Right atrium auricular region (tissue), 2 donors: ENCODE measurements at regions not wholly inside any gene's neighbourhood (a gene's known extent, or its start where the extent isn't known, plus 50 kb on each side); places are given as distances from the start of the nearest gene placed in this dataset.

Source experiments
- DNase-seq: peaks from one replicate; pipeline ENCODE4 v3.0.0-alpha.2; 2019; ENCODE audit warnings: low spot score
- H3K27ac ChIP-seq, 2 donors: fragments of 200-600 bp; sonication (generic); 1 replicate in 1 of 2; 2 replicates in 1 of 2; pipeline ENCODE4 v1.5.1; 2016 to 2019
- H3K27me3 ChIP-seq, 2 donors: fragments of 200-600 bp; sonication (generic); one replicate each; pipeline versions ENCODE4 v1.5.1 to v1.6.0; 2017 to 2019
- H3K36me3 ChIP-seq: fragments of 200-600 bp; sonication (generic); one replicate; pipeline ENCODE4 v1.5.1; 2016
- H3K4me1 ChIP-seq, 2 donors: fragments of 200-600 bp; sonication (generic); one replicate each; pipeline versions ENCODE4 v1.5.1 to v1.6.0; 2017 to 2019
- H3K4me3 ChIP-seq, 2 donors: fragments of 200-600 bp; sonication (generic); 1 replicate in 1 of 2; 2 replicates in 1 of 2; pipeline ENCODE4 v1.5.1; 2017 to 2019; ENCODE audit warnings: mild to moderate bottlenecking in 1 of 2, moderate library complexity in 1 of 2
- H3K9me3 ChIP-seq, 2 donors: fragments of 200-600 bp; sonication (generic); one replicate each; pipeline ENCODE4 v1.5.1; 2019
- TF ChIP-seq, protein P1 (sequence below), 2 donors: fragments of 200-600 bp; sonication (generic); IDR thresholded peaks; one replicate each; pipeline ENCODE4 v1.5.1; 2019; ENCODE audit warnings: antibody characterized with exemption in 2 of 2

DNA sequence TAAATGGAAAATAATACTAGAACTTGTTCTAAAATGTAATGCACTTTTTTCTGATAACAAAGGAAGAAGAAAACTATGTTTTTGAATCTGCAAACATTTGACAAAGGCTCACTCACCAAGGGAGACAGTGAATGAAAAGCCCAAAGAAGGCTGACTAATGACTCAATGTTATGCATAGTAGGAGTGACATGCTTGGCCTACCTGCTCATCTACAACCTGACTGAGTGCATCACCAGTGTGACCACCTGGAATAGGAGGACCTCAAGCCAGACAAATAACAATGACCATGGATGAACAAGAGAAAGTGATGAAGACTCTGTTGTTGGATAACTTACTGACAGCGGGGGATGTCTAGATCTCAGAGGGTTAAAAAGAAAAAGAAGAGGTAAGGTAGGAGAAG is 157.2 kb downstream of the SIM1 start:
- H3K36me3 ChIP-seq, result no peaks in the 10 kb centered on the region
- H3K27me3 ChIP-seq, result no peaks in the 10 kb centered on the region
- H3K4me3 ChIP-seq, result no peak overlapping the region
- TF ChIP-seq, protein P1, sequence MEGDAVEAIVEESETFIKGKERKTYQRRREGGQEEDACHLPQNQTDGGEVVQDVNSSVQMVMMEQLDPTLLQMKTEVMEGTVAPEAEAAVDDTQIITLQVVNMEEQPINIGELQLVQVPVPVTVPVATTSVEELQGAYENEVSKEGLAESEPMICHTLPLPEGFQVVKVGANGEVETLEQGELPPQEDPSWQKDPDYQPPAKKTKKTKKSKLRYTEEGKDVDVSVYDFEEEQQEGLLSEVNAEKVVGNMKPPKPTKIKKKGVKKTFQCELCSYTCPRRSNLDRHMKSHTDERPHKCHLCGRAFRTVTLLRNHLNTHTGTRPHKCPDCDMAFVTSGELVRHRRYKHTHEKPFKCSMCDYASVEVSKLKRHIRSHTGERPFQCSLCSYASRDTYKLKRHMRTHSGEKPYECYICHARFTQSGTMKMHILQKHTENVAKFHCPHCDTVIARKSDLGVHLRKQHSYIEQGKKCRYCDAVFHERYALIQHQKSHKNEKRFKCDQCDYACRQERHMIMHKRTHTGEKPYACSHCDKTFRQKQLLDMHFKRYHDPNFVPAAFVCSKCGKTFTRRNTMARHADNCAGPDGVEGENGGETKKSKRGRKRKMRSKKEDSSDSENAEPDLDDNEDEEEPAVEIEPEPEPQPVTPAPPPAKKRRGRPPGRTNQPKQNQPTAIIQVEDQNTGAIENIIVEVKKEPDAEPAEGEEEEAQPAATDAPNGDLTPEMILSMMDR (IDR thresholded peaks at IDR 0.05), result no peak
- no peaks in the 10 kb centered on the region for H3K4me1 ChIP-seq
- H3K27ac ChIP-seq, result no peak overlapping the region
- no peaks in the 10 kb centered on the region for H3K9me3 ChIP-seq
- no peak for DNase-seq

GRCh38 chr6:100305209-100305869 is 159.4 kb downstream of the SIM1 start:
- Histone ChIP-seq H3K9me3 (no peaks in the 10 kb centered on the region), H3K27me3 (no peaks in the 10 kb centered on the region), H3K36me3 (no peaks in the 10 kb centered on the region), H3K4me3 (no peak overlapping the region), H3K27ac (no peak overlapping the region), H3K4me1 (no peaks in the 10 kb centered on the region)
- TF ChIP-seq, protein P1 (IDR thresholded peaks at IDR 0.05), result no peak
- DNase-seq, result no peak

DNA sequence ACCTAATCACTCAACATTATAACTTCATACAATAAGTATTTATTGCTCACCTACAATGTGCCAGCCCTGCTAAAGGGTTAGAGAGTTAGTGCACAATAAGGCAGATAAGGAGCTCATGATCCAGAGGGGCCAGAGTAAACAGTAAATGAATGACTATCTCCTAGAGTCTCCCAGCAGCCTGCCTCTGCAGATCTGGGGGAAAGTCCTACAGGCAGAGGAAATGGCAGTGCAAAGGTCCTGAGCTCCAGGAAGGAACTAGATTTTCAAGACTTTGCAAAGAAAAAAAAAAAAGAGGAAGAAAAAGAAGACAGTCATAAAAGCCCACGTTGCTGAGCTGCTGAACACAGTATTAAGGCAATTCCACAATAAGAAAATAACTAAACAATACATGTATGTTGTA is 160.1 kb downstream of the SIM1 start:
- Histone ChIP-seq H3K4me3 (no peak overlapping the region), H3K9me3 (no peaks in the 10 kb centered on the region), H3K36me3 (no peaks in the 10 kb centered on the region), H3K4me1 (no peaks in the 10 kb centered on the region), H3K27ac (no peak overlapping the region), H3K27me3 (no peaks in the 10 kb centered on the region)
- no peak for DNase-seq
- TF ChIP-seq, protein P1 (IDR thresholded peaks at IDR 0.05), result no peak

DNA sequence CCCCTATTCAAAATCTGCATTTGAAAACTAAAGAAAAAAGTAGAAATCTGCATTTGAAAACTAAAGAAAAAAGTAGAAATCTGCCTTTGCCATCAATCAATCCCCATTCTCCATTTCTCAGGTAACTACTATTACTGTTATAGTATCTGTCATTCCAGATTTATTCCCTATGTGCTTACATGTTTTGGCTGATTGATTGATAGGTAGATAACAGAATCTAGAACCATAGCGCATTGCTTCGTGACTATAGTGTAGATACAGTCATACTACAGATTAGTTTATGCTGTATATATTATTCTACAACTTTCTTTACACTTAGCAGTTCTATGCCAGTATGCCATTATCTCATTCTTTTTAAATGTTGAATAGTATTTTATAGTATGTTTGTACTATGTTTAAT is 163.0 kb downstream of the SIM1 start:
- H3K9me3 ChIP-seq, result no peaks in the 10 kb centered on the region
- TF ChIP-seq, protein P1 (IDR thresholded peaks at IDR 0.05), result no peak
- no peaks in the 10 kb centered on the region for H3K4me1 ChIP-seq
- no peaks in the 10 kb centered on the region for H3K36me3 ChIP-seq
- no peak overlapping the region for H3K27ac ChIP-seq
- no peak for DNase-seq
- H3K4me3 ChIP-seq, result no peak overlapping the region
- H3K27me3 ChIP-seq, result no peaks in the 10 kb centered on the region

- TF ChIP-seq, protein P1 (IDR thresholded peaks at IDR 0.05), result no peak
- no peak for DNase-seq
- H3K36me3 ChIP-seq, result no peaks in the 10 kb centered on the region
- no peaks in the 10 kb centered on the region for H3K27me3 ChIP-seq
- H3K9me3 ChIP-seq, result no peaks in the 10 kb centered on the region
- H3K4me1 ChIP-seq, result no peaks in the 10 kb centered on the region
- no peak overlapping the region for H3K4me3 ChIP-seq
- no peak overlapping the region for H3K27ac ChIP-seq
Observed at GRCh38 chr6:100300221-100300736, 164.4 kb downstream of the SIM1 start.
